ENCODE measurements at regions not wholly inside any gene's neighbourhood (a gene's known extent, or its start where the extent isn't known, plus 50 kb on each side); places are given as distances from the start of the nearest gene placed in this dataset.

GRCh38 chr2:9091811-9092210 lies 88.3 kb upstream of the MBOAT2 start:
- Histone ChIP-seq H2AFZ (ENCODE audit: low read length) (no peak overlapping the region), H3K9ac (ENCODE audit: low read length) (no peak overlapping the region), H3K27me3 (ENCODE audit: low read length) (no peaks in the 10 kb centered on the region), H3K27ac (ENCODE audit: low read length) (no peak overlapping the region), H3K36me3 (ENCODE audit: insufficient read depth, low read length) (no peaks in the 10 kb centered on the region), H3K4me2 (ENCODE audit: low read depth, low read length, poor library complexity, severe bottlenecking) (no peak overlapping the region), H4K20me1 (ENCODE audit: insufficient read depth, low read depth, low read length) (no peaks in the 10 kb centered on the region), H3K79me2 (ENCODE audit: low read length) (no peaks in the 10 kb centered on the region), H3K4me1 (ENCODE audit: low read length) (no peaks in the 10 kb centered on the region), H3K9me3 (ENCODE audit: low read length) (no peaks in the 10 kb centered on the region), H3K4me3 (ENCODE audit: low read length) (no peak overlapping the region), H3K9me2 (replicated peaks; ENCODE audit: insufficient read depth, low read length) (no peaks in the 10 kb centered on the region)
- DNase-seq: no peak

- no peaks in the 10 kb centered on the region for H3K9me2 ChIP-seq (replicated peaks; ENCODE audit: insufficient read depth, low read length)
- no peak overlapping the region for H3K4me3 ChIP-seq (ENCODE audit: low read length)
- no peaks in the 10 kb centered on the region for H3K27me3 ChIP-seq (ENCODE audit: low read length)
- DNase-seq: no peak
- no peaks in the 10 kb centered on the region for H3K79me2 ChIP-seq (ENCODE audit: low read length)
- no peak overlapping the region for H2AFZ ChIP-seq (ENCODE audit: low read length)
- no peak overlapping the region for H3K9ac ChIP-seq (ENCODE audit: low read length)
- no peaks in the 10 kb centered on the region for H3K36me3 ChIP-seq (ENCODE audit: insufficient read depth, low read length)
- no peaks in the 10 kb centered on the region for H4K20me1 ChIP-seq (ENCODE audit: insufficient read depth, low read depth, low read length)
- H3K4me1 ChIP-seq (ENCODE audit: low read length): no peaks in the 10 kb centered on the region
- H3K27ac ChIP-seq (ENCODE audit: low read length): no peak overlapping the region
- H3K4me2 ChIP-seq (ENCODE audit: low read depth, low read length, poor library complexity, severe bottlenecking): no peak overlapping the region
- no peaks in the 10 kb centered on the region for H3K9me3 ChIP-seq (ENCODE audit: low read length)
Measured at GRCh38 chr2:9089831-9090230, 86.3 kb upstream of the MBOAT2 start.

DNA sequence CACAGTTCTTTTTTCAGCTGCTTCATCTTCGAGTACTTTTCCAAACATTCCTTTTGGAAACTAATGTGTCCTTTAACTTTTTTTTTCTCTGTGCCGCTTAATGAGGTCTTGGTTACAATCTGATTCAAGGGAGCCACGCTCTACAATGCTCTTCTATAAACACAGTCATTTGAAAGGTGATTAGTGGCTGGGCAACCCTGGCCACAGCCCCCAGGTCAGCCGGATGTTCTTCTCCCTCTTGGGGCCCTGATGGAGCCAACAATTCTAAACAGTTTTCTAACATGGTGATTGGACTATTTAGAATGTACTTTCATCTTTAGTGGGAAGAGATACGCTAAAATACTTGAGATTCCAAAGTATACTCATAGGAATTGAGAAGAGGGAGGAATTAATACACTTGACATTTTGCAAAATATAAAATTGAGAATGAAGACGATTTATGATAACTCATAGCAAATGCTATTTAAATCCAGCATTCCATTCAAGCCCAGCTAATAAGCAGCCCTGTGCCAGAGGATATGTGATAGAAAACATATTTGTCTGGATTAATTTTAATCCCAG lies 83.7 kb upstream of the MBOAT2 start:
- H3K4me3 ChIP-seq (ENCODE audit: low read length): no peak overlapping the region
- no peak overlapping the region for H3K27ac ChIP-seq (ENCODE audit: low read length)
- H3K9me3 ChIP-seq (ENCODE audit: low read length): peaks cover 1% of the 10 kb centered on the region; the same call in 1 of the 2 replicates
- H3K27me3 ChIP-seq (ENCODE audit: low read length): no peaks in the 10 kb centered on the region
- DNase-seq: no peak
- H3K9me2 ChIP-seq (replicated peaks; ENCODE audit: insufficient read depth, low read length): no peaks in the 10 kb centered on the region
- H3K4me2 ChIP-seq (ENCODE audit: low read depth, low read length, poor library complexity, severe bottlenecking): no peak overlapping the region
- H3K79me2 ChIP-seq (ENCODE audit: low read length): no peaks in the 10 kb centered on the region
- no peaks in the 10 kb centered on the region for H3K36me3 ChIP-seq (ENCODE audit: insufficient read depth, low read length)
- no peak overlapping the region for H3K9ac ChIP-seq (ENCODE audit: low read length)
- no peaks in the 10 kb centered on the region for H3K4me1 ChIP-seq (ENCODE audit: low read length)
- H4K20me1 ChIP-seq (ENCODE audit: insufficient read depth, low read depth, low read length): no peaks in the 10 kb centered on the region
- no peak overlapping the region for H2AFZ ChIP-seq (ENCODE audit: low read length)

- H3K36me3 ChIP-seq (ENCODE audit: insufficient read depth, low read length): no peaks in the 10 kb centered on the region
Measured at GRCh38 chr2:9086465-9086864, 83.0 kb upstream of the MBOAT2 start.

GRCh38 chr2:9085353-9085752 lies 81.9 kb upstream of the MBOAT2 start:
- H3K27me3 ChIP-seq (ENCODE audit: low read length): no peaks in the 10 kb centered on the region
- H3K79me2 ChIP-seq (ENCODE audit: low read length): no peaks in the 10 kb centered on the region
- H3K4me1 ChIP-seq (ENCODE audit: low read length): no peaks in the 10 kb centered on the region
- H3K4me2 ChIP-seq (ENCODE audit: low read depth, low read length, poor library complexity, severe bottlenecking): no peak overlapping the region
- no peaks in the 10 kb centered on the region for H3K9me2 ChIP-seq (replicated peaks; ENCODE audit: insufficient read depth, low read length)
- no peak overlapping the region for H2AFZ ChIP-seq (ENCODE audit: low read length)
- no peak overlapping the region for H3K4me3 ChIP-seq (ENCODE audit: low read length)
- peaks cover 7% of the 10 kb centered on the region; the same call in 1 of the 2 replicates for H3K9me3 ChIP-seq (ENCODE audit: low read length)
- no peak overlapping the region for H3K27ac ChIP-seq (ENCODE audit: low read length)
- DNase-seq: no peak
- no peaks in the 10 kb centered on the region for H4K20me1 ChIP-seq (ENCODE audit: insufficient read depth, low read depth, low read length)
- no peak overlapping the region for H3K9ac ChIP-seq (ENCODE audit: low read length)
- no peaks in the 10 kb centered on the region for H3K36me3 ChIP-seq (ENCODE audit: insufficient read depth, low read length)

More at GRCh38 chr2:9086465-9086864, 83.0 kb upstream of the MBOAT2 start:
- DNase-seq: no peak
- H4K20me1 ChIP-seq (ENCODE audit: insufficient read depth, low read depth, low read length): no peaks in the 10 kb centered on the region
- peaks cover 7% of the 10 kb centered on the region; the same call in 1 of the 2 replicates for H3K9me3 ChIP-seq (ENCODE audit: low read length)
- no peaks in the 10 kb centered on the region for H3K4me1 ChIP-seq (ENCODE audit: low read length)
- no peak overlapping the region for H2AFZ ChIP-seq (ENCODE audit: low read length)
- H3K27ac ChIP-seq (ENCODE audit: low read length): no peak overlapping the region
- H3K27me3 ChIP-seq (ENCODE audit: low read length): no peaks in the 10 kb centered on the region
- H3K9ac ChIP-seq (ENCODE audit: low read length): no peak overlapping the region
- H3K79me2 ChIP-seq (ENCODE audit: low read length): no peaks in the 10 kb centered on the region
- no peak overlapping the region for H3K4me2 ChIP-seq (ENCODE audit: low read depth, low read length, poor library complexity, severe bottlenecking)
- no peaks in the 10 kb centered on the region for H3K9me2 ChIP-seq (replicated peaks; ENCODE audit: insufficient read depth, low read length)
- no peak overlapping the region for H3K4me3 ChIP-seq (ENCODE audit: low read length)

DNA sequence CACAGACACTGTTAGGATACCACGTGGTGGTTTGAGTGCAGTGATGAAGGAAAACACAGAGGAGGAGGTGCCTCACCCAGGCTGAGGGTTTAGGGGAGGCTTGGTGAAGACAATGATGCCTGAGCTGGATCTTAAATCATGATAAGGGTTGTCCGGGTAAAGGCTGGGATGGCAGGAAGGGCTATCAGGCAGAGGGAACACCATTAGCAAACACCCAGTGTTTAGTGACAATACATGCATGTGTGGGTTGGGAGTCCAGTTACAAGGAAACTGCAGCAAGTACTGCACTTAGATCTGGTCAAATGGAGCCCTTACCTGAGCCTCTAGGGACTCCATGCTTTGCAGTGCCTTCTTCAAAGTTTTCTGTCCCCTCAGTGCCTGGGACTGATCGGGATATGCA lies 79.8 kb upstream of the MBOAT2 start:
- Histone ChIP-seq H3K27me3 (ENCODE audit: low read length) (no peaks in the 10 kb centered on the region), H3K9me2 (replicated peaks; ENCODE audit: insufficient read depth, low read length) (no peaks in the 10 kb centered on the region), H3K4me1 (ENCODE audit: low read length) (no peaks in the 10 kb centered on the region), H3K4me3 (ENCODE audit: low read length) (no peak overlapping the region), H3K4me2 (ENCODE audit: low read depth, low read length, poor library complexity, severe bottlenecking) (no peak overlapping the region), H3K9me3 (ENCODE audit: low read length) (peaks cover 7% of the 10 kb centered on the region; the same call in 1 of the 2 replicates), H3K79me2 (ENCODE audit: low read length) (no peaks in the 10 kb centered on the region), H3K36me3 (ENCODE audit: insufficient read depth, low read length) (no peaks in the 10 kb centered on the region), H4K20me1 (ENCODE audit: insufficient read depth, low read depth, low read length) (no peaks in the 10 kb centered on the region), H3K27ac (ENCODE audit: low read length) (no peak overlapping the region), H3K9ac (ENCODE audit: low read length) (no peak overlapping the region), H2AFZ (ENCODE audit: low read length) (no peak overlapping the region)
- no peak for DNase-seq

GRCh38 chr2:9082158-9082557 lies 78.7 kb upstream of the MBOAT2 start:
- no peak overlapping the region for H3K9ac ChIP-seq (ENCODE audit: low read length)
- H3K36me3 ChIP-seq (ENCODE audit: insufficient read depth, low read length): no peaks in the 10 kb centered on the region
- no peak for DNase-seq
- no peaks in the 10 kb centered on the region for H3K27me3 ChIP-seq (ENCODE audit: low read length)
- H3K27ac ChIP-seq (ENCODE audit: low read length): no peak overlapping the region
- no peak overlapping the region for H2AFZ ChIP-seq (ENCODE audit: low read length)
- H4K20me1 ChIP-seq (ENCODE audit: insufficient read depth, low read depth, low read length): no peaks in the 10 kb centered on the region
- no peaks in the 10 kb centered on the region for H3K79me2 ChIP-seq (ENCODE audit: low read length)
- H3K4me1 ChIP-seq (ENCODE audit: low read length): no peaks in the 10 kb centered on the region
- no peak overlapping the region for H3K4me2 ChIP-seq (ENCODE audit: low read depth, low read length, poor library complexity, severe bottlenecking)
- H3K4me3 ChIP-seq (ENCODE audit: low read length): no peak overlapping the region
- H3K9me3 ChIP-seq (ENCODE audit: low read length): peaks cover 7% of the 10 kb centered on the region; the same call in 1 of the 2 replicates
- no peaks in the 10 kb centered on the region for H3K9me2 ChIP-seq (replicated peaks; ENCODE audit: insufficient read depth, low read length)

DNA sequence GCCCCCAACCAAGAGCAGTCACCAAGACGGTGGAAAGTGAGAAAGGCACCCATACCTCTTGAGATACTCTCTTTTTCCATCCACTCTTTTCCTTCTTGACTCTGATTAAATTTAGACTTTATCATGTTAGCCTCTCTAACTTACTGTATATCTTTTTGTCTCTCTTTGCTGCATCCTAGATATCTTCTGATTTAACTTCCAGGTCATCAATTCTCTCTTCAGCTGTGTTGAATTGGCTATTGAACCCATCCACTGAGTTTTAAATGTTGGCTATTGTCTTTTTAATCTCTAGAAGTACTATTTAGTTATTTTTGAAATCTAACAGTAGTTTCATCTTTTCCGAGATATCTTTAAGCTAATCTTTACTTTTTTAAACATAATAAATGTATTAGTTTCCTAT lies 78.3 kb upstream of the MBOAT2 start:
- Histone ChIP-seq H3K9ac (ENCODE audit: low read length) (no peak overlapping the region), H3K9me2 (replicated peaks; ENCODE audit: insufficient read depth, low read length) (no peaks in the 10 kb centered on the region), H3K4me1 (ENCODE audit: low read length) (no peaks in the 10 kb centered on the region), H3K79me2 (ENCODE audit: low read length) (no peaks in the 10 kb centered on the region), H3K4me3 (ENCODE audit: low read length) (no peak overlapping the region), H4K20me1 (ENCODE audit: insufficient read depth, low read depth, low read length) (no peaks in the 10 kb centered on the region), H3K4me2 (ENCODE audit: low read depth, low read length, poor library complexity, severe bottlenecking) (no peak overlapping the region), H3K36me3 (ENCODE audit: insufficient read depth, low read length) (no peaks in the 10 kb centered on the region), H3K27ac (ENCODE audit: low read length) (no peak overlapping the region), H3K27me3 (ENCODE audit: low read length) (no peaks in the 10 kb centered on the region), H3K9me3 (ENCODE audit: low read length) (peaks cover 7% of the 10 kb centered on the region; the same call in 1 of the 2 replicates), H2AFZ (ENCODE audit: low read length) (no peak overlapping the region)
- DNase-seq: no peak
